ENCODE measurements at regions not wholly inside any gene's neighbourhood (a gene's known extent, or its start where the extent isn't known, plus 50 kb on each side); places are given as distances from the start of the nearest gene placed in this dataset.

- Mint-ChIP-seq H3K27ac (no peak overlapping the region), H3K4me1 (ENCODE audit: low read depth) (peaks cover 16% of the 10 kb centered on the region), H3K27me3 (peaks cover 3% of the 10 kb centered on the region), H3K9me3 (ENCODE audit: low read depth) (peaks cover 3% of the 10 kb centered on the region), H3K36me3 (ENCODE audit: insufficient read depth) (no peaks in the 10 kb centered on the region), H3K4me3 (ENCODE audit: low read depth) (no peak overlapping the region)
- no peak for DNase-seq (ENCODE audit: low spot score, unreplicated experiment)
- TF ChIP-seq CTCF (IDR thresholded peaks at IDR 0.05; ENCODE audit: unreplicated experiment), result no peak
Measured at GRCh38 chrX:115410731-115411428, 121.4 kb downstream of the LUZP4 start.

GRCh38 chrX:115413246-115413878, 123.8 kb downstream of the LUZP4 start:
- no peak overlapping the region for H3K4me3 Mint-ChIP-seq (ENCODE audit: low read depth)
- H3K36me3 Mint-ChIP-seq (ENCODE audit: insufficient read depth), result no peaks in the 10 kb centered on the region
- H3K4me1 Mint-ChIP-seq (ENCODE audit: low read depth), result peaks cover 6% of the 10 kb centered on the region
- no peak for DNase-seq (ENCODE audit: low spot score, unreplicated experiment)
- H3K27me3 Mint-ChIP-seq, result peaks cover 7% of the 10 kb centered on the region
- peaks cover 6% of the 10 kb centered on the region for H3K9me3 Mint-ChIP-seq (ENCODE audit: low read depth)
- H3K27ac Mint-ChIP-seq, result no peak overlapping the region
- TF ChIP-seq CTCF (IDR thresholded peaks at IDR 0.05; ENCODE audit: unreplicated experiment), result no peak

GRCh38 chrX:115419069-115419468, 129.6 kb downstream of the LUZP4 start:
- no peak overlapping the region for H3K4me3 Mint-ChIP-seq (ENCODE audit: low read depth)

GRCh38 chrX:115423086-115423485, 133.6 kb downstream of the LUZP4 start:
- DNase-seq (ENCODE audit: low spot score, unreplicated experiment), result no peak
- H3K4me3 Mint-ChIP-seq (ENCODE audit: low read depth), result no peak overlapping the region
- peaks cover 10% of the 10 kb centered on the region for H3K9me3 Mint-ChIP-seq (ENCODE audit: low read depth)
- H3K4me1 Mint-ChIP-seq (ENCODE audit: low read depth), result peaks cover 3% of the 10 kb centered on the region
- H3K27ac Mint-ChIP-seq, result no peak overlapping the region
- no peaks in the 10 kb centered on the region for H3K27me3 Mint-ChIP-seq
- H3K36me3 Mint-ChIP-seq (ENCODE audit: insufficient read depth), result peaks cover 2% of the 10 kb centered on the region
- TF ChIP-seq CTCF (IDR thresholded peaks at IDR 0.05; ENCODE audit: unreplicated experiment), result no peak

More at GRCh38 chrX:115419069-115419468, 129.6 kb downstream of the LUZP4 start:
- Mint-ChIP-seq H3K27me3 (peaks cover 7% of the 10 kb centered on the region), H3K27ac (no peak overlapping the region), H3K9me3 (ENCODE audit: low read depth) (peaks cover 7% of the 10 kb centered on the region), H3K36me3 (ENCODE audit: insufficient read depth) (no peaks in the 10 kb centered on the region), H3K4me1 (ENCODE audit: low read depth) (peaks cover 3% of the 10 kb centered on the region)
- no peak for DNase-seq (ENCODE audit: low spot score, unreplicated experiment)
- no peak for TF ChIP-seq CTCF (IDR thresholded peaks at IDR 0.05; ENCODE audit: unreplicated experiment)

- H3K27me3 Mint-ChIP-seq, result no peaks in the 10 kb centered on the region
- H3K36me3 Mint-ChIP-seq (ENCODE audit: insufficient read depth), result peaks cover 2% of the 10 kb centered on the region
- H3K9me3 Mint-ChIP-seq (ENCODE audit: low read depth), result peaks cover 10% of the 10 kb centered on the region
- no peak for DNase-seq (ENCODE audit: low spot score, unreplicated experiment)
- H3K4me1 Mint-ChIP-seq (ENCODE audit: low read depth), result no peaks in the 10 kb centered on the region
- TF ChIP-seq CTCF (IDR thresholded peaks at IDR 0.05; ENCODE audit: unreplicated experiment), result no peak
- H3K4me3 Mint-ChIP-seq (ENCODE audit: low read depth), result no peak overlapping the region
- no peak overlapping the region for H3K27ac Mint-ChIP-seq
Measured at GRCh38 chrX:115425359-115425758, 135.6 kb upstream of the PLS3 start.
